ENCODE measurements at regions not wholly inside any gene's neighbourhood (a gene's known extent, or its start where the extent isn't known, plus 50 kb on each side); places are given as distances from the start of the nearest gene placed in this dataset.

DNA sequence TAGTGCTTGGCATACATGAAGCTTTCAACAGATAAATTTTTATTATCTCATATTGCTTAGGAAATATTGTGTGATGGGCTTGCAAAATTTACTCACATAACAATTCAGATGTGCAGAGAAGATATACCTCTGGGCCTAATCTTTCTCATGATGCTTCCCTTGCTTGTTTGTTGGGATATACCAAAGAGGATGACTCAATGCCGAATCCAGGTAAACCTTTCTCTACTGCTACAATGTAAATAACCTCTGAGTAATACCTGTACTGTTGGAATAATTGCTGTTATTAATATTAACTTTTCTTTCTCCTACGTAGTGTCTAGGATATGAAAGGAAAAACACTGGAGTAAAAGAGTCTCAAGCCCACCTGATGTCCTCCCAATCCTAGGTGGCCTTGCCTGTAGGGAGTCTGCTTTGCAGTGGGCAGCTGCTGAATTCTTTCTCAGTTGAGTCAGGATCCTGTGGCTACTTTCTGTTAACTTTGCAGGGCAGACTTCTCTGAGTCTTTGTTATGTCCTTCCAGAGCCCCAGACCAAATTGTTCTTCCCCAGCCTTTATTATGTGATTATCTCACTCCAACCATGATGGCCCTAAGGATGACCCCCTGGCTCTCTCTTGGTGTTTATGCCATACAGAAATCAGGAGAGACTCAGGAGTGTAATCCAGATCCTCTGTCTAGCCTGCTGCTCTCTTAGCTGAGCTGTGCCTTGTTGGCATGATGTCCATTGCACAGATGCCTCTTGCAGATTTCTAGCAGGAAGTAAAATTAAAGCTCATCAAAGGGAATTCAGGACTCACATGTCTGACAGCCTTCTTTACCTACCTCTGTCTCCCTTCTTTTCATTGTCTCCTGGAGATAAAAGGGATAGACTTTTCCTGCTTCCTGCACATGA is 208.1 kb downstream of the SNX18 start:
- TF ChIP-seq, protein P1, sequence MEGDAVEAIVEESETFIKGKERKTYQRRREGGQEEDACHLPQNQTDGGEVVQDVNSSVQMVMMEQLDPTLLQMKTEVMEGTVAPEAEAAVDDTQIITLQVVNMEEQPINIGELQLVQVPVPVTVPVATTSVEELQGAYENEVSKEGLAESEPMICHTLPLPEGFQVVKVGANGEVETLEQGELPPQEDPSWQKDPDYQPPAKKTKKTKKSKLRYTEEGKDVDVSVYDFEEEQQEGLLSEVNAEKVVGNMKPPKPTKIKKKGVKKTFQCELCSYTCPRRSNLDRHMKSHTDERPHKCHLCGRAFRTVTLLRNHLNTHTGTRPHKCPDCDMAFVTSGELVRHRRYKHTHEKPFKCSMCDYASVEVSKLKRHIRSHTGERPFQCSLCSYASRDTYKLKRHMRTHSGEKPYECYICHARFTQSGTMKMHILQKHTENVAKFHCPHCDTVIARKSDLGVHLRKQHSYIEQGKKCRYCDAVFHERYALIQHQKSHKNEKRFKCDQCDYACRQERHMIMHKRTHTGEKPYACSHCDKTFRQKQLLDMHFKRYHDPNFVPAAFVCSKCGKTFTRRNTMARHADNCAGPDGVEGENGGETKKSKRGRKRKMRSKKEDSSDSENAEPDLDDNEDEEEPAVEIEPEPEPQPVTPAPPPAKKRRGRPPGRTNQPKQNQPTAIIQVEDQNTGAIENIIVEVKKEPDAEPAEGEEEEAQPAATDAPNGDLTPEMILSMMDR (IDR thresholded peaks at IDR 0.05): no peak
- no peak for TF ChIP-seq POLR2A (IDR thresholded peaks at IDR 0.05)

Measured in lower leg skin (tissue), 3 donors.